Stimulated activated effector memory CD8-positive, alpha-beta T cell treated with anti-CD3 and anti-CD28 coated beads, Interleukin-12 subunit alpha, Interleukin-12 subunit beta, amount 100 ng/mL, for 72 hours (primary cell): ENCODE measurements at regions not wholly inside any gene's neighbourhood (a gene's known extent, or its start where the extent isn't known, plus 50 kb on each side); places are given as distances from the start of the nearest gene placed in this dataset.

Experiments
- ATAC-seq: fragments of 150-1000 bp; cut with Tn5 transposase; 2 replicates; pipeline ENCODE4 v1.10.0; 2021
- DNase-seq, 2 donors: peaks; one replicate each; pipeline ENCODE4 v3.0.0; 2021 to 2022; ENCODE audit warnings: low spot score in 2 of 2
- H3K27ac Mint-ChIP-seq: one replicate; pipeline ENCODE4 v1.8.0; 2022; ENCODE audit warnings: mild to moderate bottlenecking, mixed read lengths
- H3K36me3 Mint-ChIP-seq: one replicate; pipeline ENCODE4 v1.8.0; 2022; ENCODE audit warnings: mild to moderate bottlenecking, mixed read lengths
- H3K4me1 Mint-ChIP-seq: one replicate; pipeline ENCODE4 v1.8.0; 2022; ENCODE audit warnings: mixed read lengths
- H3K4me3 Mint-ChIP-seq: one replicate; pipeline ENCODE4 v1.8.0; 2022; ENCODE audit warnings: mild to moderate bottlenecking, mixed read lengths
- H3K9me3 Mint-ChIP-seq: one replicate; pipeline ENCODE4 v1.8.0; 2022; ENCODE audit warnings: mixed read lengths

- DNase-seq (no peak), ATAC-seq (no peak)
- Mint-ChIP-seq H3K4me3 (no peak overlapping the region), H3K36me3 (no peaks in the 10 kb centered on the region), H3K4me1 (no peaks in the 10 kb centered on the region), H3K9me3 (peaks cover 4% of the 10 kb centered on the region), H3K27ac (no peak overlapping the region)
Observed at GRCh38 chr6:43953794-43954310, 173.4 kb downstream of the MRPL14 start.

GRCh38 chr6:43953256-43953655, 174.0 kb downstream of the MRPL14 start:
- peaks cover 4% of the 10 kb centered on the region for H3K9me3 Mint-ChIP-seq
- H3K4me1 Mint-ChIP-seq: no peaks in the 10 kb centered on the region
- H3K36me3 Mint-ChIP-seq: no peaks in the 10 kb centered on the region
- no peak overlapping the region for H3K4me3 Mint-ChIP-seq
- ATAC-seq: no peak
- H3K27ac Mint-ChIP-seq: no peak overlapping the region
- DNase-seq: no peak

- no peaks in the 10 kb centered on the region for H3K4me1 Mint-ChIP-seq
- no peaks in the 10 kb centered on the region for H3K36me3 Mint-ChIP-seq
- H3K27ac Mint-ChIP-seq: no peak overlapping the region
- no peak overlapping the region for H3K4me3 Mint-ChIP-seq
- no peak for DNase-seq
- H3K9me3 Mint-ChIP-seq: peaks cover 4% of the 10 kb centered on the region
- ATAC-seq: no peak
Observed at GRCh38 chr6:43952746-43953145, 174.5 kb downstream of the MRPL14 start.

- Mint-ChIP-seq H3K4me1 (no peaks in the 10 kb centered on the region), H3K4me3 (no peak overlapping the region), H3K36me3 (no peaks in the 10 kb centered on the region), H3K27ac (no peak overlapping the region), H3K9me3 (peaks cover 4% of the 10 kb centered on the region)
- ATAC-seq: peak; percentile 31
- DNase-seq: no peak
Observed at GRCh38 chr6:43951756-43952675, 175.2 kb downstream of the MRPL14 start.

- no peaks in the 10 kb centered on the region for H3K36me3 Mint-ChIP-seq
- DNase-seq: no peak
- H3K4me1 Mint-ChIP-seq: no peaks in the 10 kb centered on the region
- no peak overlapping the region for H3K27ac Mint-ChIP-seq
- peaks cover 4% of the 10 kb centered on the region for H3K9me3 Mint-ChIP-seq
- H3K4me3 Mint-ChIP-seq: no peak overlapping the region
- peak; percentile 66 for ATAC-seq
Observed at GRCh38 chr6:43951063-43951755, 176.0 kb downstream of the MRPL14 start.

GRCh38 chr6:43950731-43951062, 176.6 kb downstream of the MRPL14 start:
- DNase-seq (no peak), ATAC-seq (no peak)
- H3K9me3 Mint-ChIP-seq: peaks cover 2% of the 10 kb centered on the region
- H3K27ac Mint-ChIP-seq: no peak overlapping the region
- no peaks in the 10 kb centered on the region for H3K36me3 Mint-ChIP-seq
- H3K4me1 Mint-ChIP-seq: no peaks in the 10 kb centered on the region
- H3K4me3 Mint-ChIP-seq: no peak overlapping the region

- Mint-ChIP-seq H3K27ac (no peak overlapping the region), H3K36me3 (no peaks in the 10 kb centered on the region), H3K9me3 (peaks cover 5% of the 10 kb centered on the region), H3K4me1 (no peaks in the 10 kb centered on the region), H3K4me3 (no peak overlapping the region)
- DNase-seq (no peak), ATAC-seq (no peak)
Observed at GRCh38 chr6:43950051-43950605, 177.1 kb downstream of the MRPL14 start.

- ATAC-seq (no peak), DNase-seq (no peak)
- H3K36me3 Mint-ChIP-seq: no peaks in the 10 kb centered on the region
- H3K4me1 Mint-ChIP-seq: no peaks in the 10 kb centered on the region
- H3K27ac Mint-ChIP-seq: no peak overlapping the region
- H3K9me3 Mint-ChIP-seq: peaks cover 5% of the 10 kb centered on the region
- no peak overlapping the region for H3K4me3 Mint-ChIP-seq
Observed at GRCh38 chr6:43949551-43949991, 177.7 kb downstream of the MRPL14 start.

GRCh38 chr6:43948527-43949485, 178.4 kb downstream of the MRPL14 start:
- DNase-seq (no peak), ATAC-seq (no peak)
- H3K36me3 Mint-ChIP-seq: no peaks in the 10 kb centered on the region
- peaks cover 8% of the 10 kb centered on the region for H3K9me3 Mint-ChIP-seq
- H3K4me3 Mint-ChIP-seq: no peak overlapping the region
- no peaks in the 10 kb centered on the region for H3K4me1 Mint-ChIP-seq
- no peak overlapping the region for H3K27ac Mint-ChIP-seq

- H3K4me1 Mint-ChIP-seq: no peaks in the 10 kb centered on the region
- no peak for ATAC-seq
- H3K9me3 Mint-ChIP-seq: peaks cover 8% of the 10 kb centered on the region
Observed at GRCh38 chr6:43947860-43948259, 177.8 kb downstream of the VEGFA start.

GRCh38 chr6:43946641-43947363, 176.8 kb downstream of the VEGFA start:
- Mint-ChIP-seq H3K9me3 (peaks cover 8% of the 10 kb centered on the region), H3K36me3 (no peaks in the 10 kb centered on the region), H3K4me3 (no peak overlapping the region), H3K27ac (no peak overlapping the region), H3K4me1 (no peaks in the 10 kb centered on the region)
- ATAC-seq: no peak
- DNase-seq: no peak

More at GRCh38 chr6:43947860-43948259, 177.8 kb downstream of the VEGFA start:
- H3K27ac Mint-ChIP-seq: no peak overlapping the region
- no peaks in the 10 kb centered on the region for H3K36me3 Mint-ChIP-seq
- H3K4me3 Mint-ChIP-seq: no peak overlapping the region
- DNase-seq: no peak

GRCh38 chr6:43945768-43946080, 175.7 kb downstream of the VEGFA start:
- H3K4me1 Mint-ChIP-seq: no peaks in the 10 kb centered on the region
- DNase-seq (no peak), ATAC-seq (no peak)
- H3K36me3 Mint-ChIP-seq: no peaks in the 10 kb centered on the region
- no peak overlapping the region for H3K4me3 Mint-ChIP-seq
- no peak overlapping the region for H3K27ac Mint-ChIP-seq
- H3K9me3 Mint-ChIP-seq: peaks cover 8% of the 10 kb centered on the region

- no peak for DNase-seq
- Mint-ChIP-seq H3K4me1 (no peaks in the 10 kb centered on the region), H3K36me3 (no peaks in the 10 kb centered on the region), H3K4me3 (no peak overlapping the region), H3K9me3 (peaks cover 8% of the 10 kb centered on the region), H3K27ac (no peak overlapping the region)
- ATAC-seq: no peak
Observed at GRCh38 chr6:43944908-43945767, 175.1 kb downstream of the VEGFA start.
